Kidney capillary endothelial cell (primary cell): ENCODE measurements at regions not wholly inside any gene's neighbourhood (a gene's known extent, or its start where the extent isn't known, plus 50 kb on each side); places are given as distances from the start of the nearest gene placed in this dataset.

Experiments used
- DNase-seq: peaks from one replicate; pipeline ENCODE4 v3.0.0-alpha.2; 2018; ENCODE audit warnings: low spot score

GRCh38 chr15:68871507-68871906 lies 50.8 kb upstream of the ANP32A start:
- DNase-seq, result no peak

- no peak for DNase-seq
Measured at GRCh38 chr15:68874788-68875187, 54.1 kb upstream of the ANP32A start.

GRCh38 chr15:68875377-68876116 lies 54.8 kb upstream of the SPESP1 start:
- peak; percentile 85 for DNase-seq

- DNase-seq, result no peak
Measured at GRCh38 chr15:68877626-68878025, 52.7 kb upstream of the SPESP1 start.

GRCh38 chr15:68880382-68880781 lies 49.9 kb upstream of the SPESP1 start:
- no peak for DNase-seq
